ENCODE measurements at regions not wholly inside any gene's neighbourhood (a gene's known extent, or its start where the extent isn't known, plus 50 kb on each side); places are given as distances from the start of the nearest gene placed in this dataset.

GRCh38 chr6:105509506-105510331 lies 106.8 kb upstream of the PREP start:
- no peak for TF ChIP-seq EZH2 (IDR thresholded peaks at IDR 0.05; ENCODE audit: low read depth)
- TF ChIP-seq CTCF (conservative IDR thresholded peaks at IDR 0.05) = no peak

Data from PC-9 (cell line).